Vagina (tissue), 2 donors: ENCODE measurements at regions not wholly inside any gene's neighbourhood (a gene's known extent, or its start where the extent isn't known, plus 50 kb on each side); places are given as distances from the start of the nearest gene placed in this dataset.
"Not testable (repeated sequence)": the region's sequence is repeated elsewhere in the genome, so short reads cannot be mapped to it uniquely, and the experiment has no call there.

Source experiments
- DNase-seq, 2 donors: peaks; one replicate each; pipeline ENCODE4 v3.0.0-alpha.2; 2017; ENCODE audit errors: extremely low spot score in 2 of 2
- H3K27ac ChIP-seq: fragments of 200-600 bp; sonication (generic); one replicate; pipeline ENCODE4 v1.5.1; 2019
- H3K27me3 ChIP-seq: fragments of 200-600 bp; sonication (generic); one replicate; pipeline ENCODE4 v1.5.1; 2019
- H3K36me3 ChIP-seq, 2 donors: fragments of 200-600 bp; sonication (generic); one replicate each; pipeline ENCODE4 v1.5.1; 2017 to 2019
- H3K4me1 ChIP-seq: fragments of 200-600 bp; sonication (generic); one replicate; pipeline ENCODE4 v1.5.1; 2019
- H3K4me3 ChIP-seq, 2 donors: fragments of 200-600 bp; sonication (generic); 1 replicate in 1 of 2; 2 replicates in 1 of 2; pipeline ENCODE4 v1.5.1; 2016 to 2019
- H3K9me3 ChIP-seq: fragments of 200-600 bp; sonication (generic); one replicate; pipeline ENCODE4 v1.5.1; 2019
- CTCF ChIP-seq, 3 experiments: fragments of 450-650 bp in 2 of 3; fragments of 200-600 bp in 1 of 3; sonication (generic) in 1 of 3; IDR thresholded peaks; one replicate each; pipeline ENCODE4 v1.5.1; 2017 to 2019; ENCODE audit warnings: antibody characterized with exemption in 3 of 3, mild to moderate bottlenecking in 2 of 3, moderate library complexity in 2 of 3
- POLR2A ChIP-seq, 2 donors: fragments of 450-650 bp; IDR thresholded peaks; one replicate each; pipeline ENCODE4 v1.6.1; 2017; ENCODE audit warnings: antibody characterized with exemption in 2 of 2, mild to moderate bottlenecking in 2 of 2, moderate library complexity in 2 of 2
- POLR2AphosphoS5 ChIP-seq, 2 donors: sonication (generic); formaldehyde crosslinking; IDR thresholded peaks; one replicate each; pipeline ENCODE4 v1.9.0; 2017; ENCODE audit warnings: antibody characterized with exemption in 2 of 2, mild to moderate bottlenecking in 2 of 2, low read depth in 1 of 2; ENCODE audit not compliant: insufficient read depth in 1 of 2
- intact Hi-C: fragments of 100-400 bp; cut with DNase I; formaldehyde crosslinking; loops from one replicate; pipeline ENCODE4 v1.15.1; 2023

DNA sequence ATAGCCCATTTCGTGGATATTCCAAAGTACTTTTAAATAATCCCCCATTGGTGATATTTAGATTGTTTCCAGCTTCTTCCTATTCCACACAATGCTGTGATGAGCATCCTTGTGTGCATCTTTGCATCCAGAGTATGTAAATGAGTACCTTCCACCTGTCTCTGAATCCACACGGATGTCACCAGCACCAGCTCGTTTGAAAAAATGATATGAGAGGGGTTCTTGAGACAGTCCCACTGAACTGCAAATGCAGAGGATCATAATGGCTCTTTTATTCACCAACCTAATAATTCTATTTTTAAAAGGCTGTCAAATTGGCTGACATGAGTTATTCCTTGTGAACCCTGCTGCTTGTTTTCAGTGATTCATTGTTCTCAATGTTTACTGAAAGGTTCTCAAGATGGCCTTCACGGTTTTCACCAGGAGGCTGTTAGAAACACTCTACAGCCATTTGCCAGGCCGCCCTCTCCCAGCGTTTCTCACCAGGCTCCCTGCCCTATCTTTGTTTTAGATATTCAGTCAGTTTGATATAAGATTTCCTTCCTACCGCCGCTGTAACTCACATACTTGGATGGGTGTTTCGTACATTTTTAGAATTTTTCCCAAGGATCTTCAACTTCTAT lies 96.7 kb upstream of the PTPRG start:
- H3K4me1 ChIP-seq: no peaks in the 10 kb centered on the region
- TF ChIP-seq POLR2A (IDR thresholded peaks at IDR 0.05) (no peak), POLR2AphosphoS5 (IDR thresholded peaks at IDR 0.05; ENCODE audit: insufficient read depth in 1 of 2, low read depth in 1 of 2) (no peak), CTCF (IDR thresholded peaks at IDR 0.05) (no peak)
- H3K4me3 ChIP-seq: no peak overlapping the region
- no peaks in the 10 kb centered on the region for H3K9me3 ChIP-seq
- no peak for DNase-seq
- no peak overlapping the region for H3K27ac ChIP-seq
- no peaks in the 10 kb centered on the region for H3K36me3 ChIP-seq
- intact Hi-C loops: no loop called here
- H3K27me3 ChIP-seq: no peaks in the 10 kb centered on the region

- H3K36me3 ChIP-seq: no peaks in the 10 kb centered on the region
- no peaks in the 10 kb centered on the region for H3K27me3 ChIP-seq
- no peaks in the 10 kb centered on the region for H3K9me3 ChIP-seq
- TF ChIP-seq POLR2AphosphoS5 (IDR thresholded peaks at IDR 0.05; ENCODE audit: insufficient read depth in 1 of 2, low read depth in 1 of 2) (no peak), POLR2A (IDR thresholded peaks at IDR 0.05) (no peak), CTCF (IDR thresholded peaks at IDR 0.05) (no peak)
- no peak for DNase-seq
- H3K4me3 ChIP-seq: no peak overlapping the region
- H3K27ac ChIP-seq: no peak overlapping the region
- intact Hi-C loops: no loop called here
- H3K4me1 ChIP-seq: no peaks in the 10 kb centered on the region
These were observed 95.0 kb upstream of the PTPRG start for GRCh38 chr3:61466357-61466756.

DNA sequence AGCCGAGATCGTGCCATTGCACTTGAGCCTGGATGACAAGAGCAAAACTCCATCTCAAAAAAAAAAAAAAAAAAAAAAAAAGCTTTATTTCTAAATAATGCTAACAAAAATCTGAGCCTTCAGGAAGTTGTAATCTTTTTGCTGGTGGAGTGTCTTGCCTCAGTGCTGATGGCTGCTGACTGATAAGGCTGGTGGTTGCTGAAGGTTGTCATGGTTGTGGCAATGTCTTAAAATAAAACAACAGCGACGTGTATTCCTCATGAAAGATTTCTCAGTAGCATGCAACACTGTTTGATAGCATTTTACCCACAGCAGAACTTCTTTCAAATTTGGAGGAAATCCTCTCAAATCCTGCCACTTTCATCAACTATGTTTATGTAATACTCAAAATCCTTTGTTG lies 77.4 kb upstream of the PTPRG start:
- H3K27me3 ChIP-seq: no peaks in the 10 kb centered on the region
- intact Hi-C loops: no loop called here
- TF ChIP-seq CTCF (IDR thresholded peaks at IDR 0.05) (no peak), POLR2AphosphoS5 (IDR thresholded peaks at IDR 0.05; ENCODE audit: insufficient read depth in 1 of 2, low read depth in 1 of 2) (no peak), POLR2A (IDR thresholded peaks at IDR 0.05) (no peak)
- no peaks in the 10 kb centered on the region for H3K4me1 ChIP-seq
- no peaks in the 10 kb centered on the region for H3K9me3 ChIP-seq
- no peak overlapping the region for H3K27ac ChIP-seq
- no peaks in the 10 kb centered on the region for H3K36me3 ChIP-seq
- H3K4me3 ChIP-seq: no peak overlapping the region
- DNase-seq: no peak

- H3K27me3 ChIP-seq: no peaks in the 10 kb centered on the region
- H3K36me3 ChIP-seq: no peaks in the 10 kb centered on the region
- H3K4me1 ChIP-seq: no peaks in the 10 kb centered on the region
- intact Hi-C loops: no loop called here
- H3K9me3 ChIP-seq: no peaks in the 10 kb centered on the region
- TF ChIP-seq POLR2A (IDR thresholded peaks at IDR 0.05) (no peak), CTCF (IDR thresholded peaks at IDR 0.05) (no peak), POLR2AphosphoS5 (IDR thresholded peaks at IDR 0.05; ENCODE audit: insufficient read depth in 1 of 2, low read depth in 1 of 2) (no peak)
- no peak overlapping the region for H3K4me3 ChIP-seq
- no peak for DNase-seq
- H3K27ac ChIP-seq: no peak overlapping the region
These were observed 68.0 kb upstream of the PTPRG start for GRCh38 chr3:61493339-61493738.

DNA sequence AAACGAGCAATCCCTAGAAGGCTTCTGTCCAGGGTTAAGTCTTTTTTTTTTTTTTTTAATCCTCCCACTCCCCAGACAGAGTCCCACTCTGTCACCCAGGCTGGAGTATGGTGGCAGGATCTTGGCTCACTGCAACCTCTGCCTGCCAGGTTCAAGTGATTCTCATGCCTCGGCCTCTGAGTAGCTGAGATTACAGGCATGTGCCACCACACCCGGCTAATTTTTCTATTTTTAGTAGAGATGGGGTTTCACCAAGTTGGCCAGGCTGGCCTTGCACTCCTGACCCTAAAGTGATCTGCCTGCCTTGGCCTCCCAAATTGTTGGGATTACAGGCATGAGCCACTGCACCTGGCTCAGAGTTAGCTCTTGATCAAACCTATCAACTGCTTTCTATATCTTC lies 67.1 kb upstream of the PTPRG start:
- H3K9me3 ChIP-seq, H3K4me1 ChIP-seq, intact Hi-C loops, H3K4me3 ChIP-seq, DNase-seq, H3K36me3 ChIP-seq, H3K27me3 ChIP-seq, H3K27ac ChIP-seq: not testable (repeated sequence)
